Embryonic facial prominence (tissue), 1 donor: ENCODE measurements at regions not wholly inside any gene's neighbourhood (a gene's known extent, or its start where the extent isn't known, plus 50 kb on each side); places are given as distances from the start of the nearest gene placed in this dataset.
"Not testable (repeated sequence)": the region's sequence is repeated elsewhere in the genome, so short reads cannot be mapped to it uniquely, and the experiment has no call there.

Experiments
- DNase-seq: peaks from one replicate; pipeline ENCODE4 v3.0.0-alpha.2; 2016; ENCODE audit errors: extremely low spot score

DNA sequence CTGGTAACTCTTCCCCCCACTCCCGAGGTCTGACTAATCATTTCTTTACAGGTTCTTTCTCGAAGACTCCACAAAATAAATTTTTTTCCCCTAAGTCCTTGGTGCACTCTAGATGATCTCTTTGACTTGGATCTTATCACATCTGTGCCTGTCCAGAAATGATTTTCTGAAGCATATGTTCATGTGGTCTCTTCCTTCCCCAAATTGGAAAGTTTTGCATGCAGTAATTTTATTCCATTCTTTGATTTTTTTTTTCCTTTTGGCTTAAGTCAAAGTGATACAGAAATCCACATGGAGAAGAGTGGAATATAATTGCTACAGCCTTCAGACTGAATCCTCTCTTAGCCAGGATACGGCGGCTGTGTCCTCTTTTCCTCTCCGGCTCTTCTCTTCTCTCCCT lies 213.3 kb downstream of the BMP4 start:
- DNase-seq = no peak

DNA sequence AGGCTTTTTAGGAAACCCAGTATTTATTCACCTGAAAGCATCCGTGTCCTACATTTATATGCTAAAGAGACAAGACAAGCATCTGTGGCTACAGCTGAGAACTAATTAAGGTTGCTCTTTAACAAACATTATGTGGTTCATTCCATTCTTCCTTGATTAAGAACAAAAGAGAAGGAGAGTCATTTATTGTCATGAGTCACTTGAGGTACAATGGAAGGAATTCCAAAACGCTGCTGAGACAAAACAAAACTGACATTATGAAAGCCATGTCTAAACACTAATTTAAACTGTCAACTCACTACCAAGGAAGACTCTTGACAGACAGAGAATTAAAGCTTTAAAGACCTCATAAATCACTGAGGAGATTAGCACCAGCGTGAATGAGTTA lies 214.4 kb downstream of the BMP4 start:
- DNase-seq = no peak

GRCh38 chr14:53741479-53742232 lies 215.0 kb downstream of the BMP4 start:
- DNase-seq = peak; percentile 20

- no peak for DNase-seq
Measured at GRCh38 chr14:53740570-53740969, 216.1 kb downstream of the BMP4 start.

GRCh38 chr14:53735916-53736315 lies 220.7 kb downstream of the BMP4 start:
- DNase-seq = no peak

DNA sequence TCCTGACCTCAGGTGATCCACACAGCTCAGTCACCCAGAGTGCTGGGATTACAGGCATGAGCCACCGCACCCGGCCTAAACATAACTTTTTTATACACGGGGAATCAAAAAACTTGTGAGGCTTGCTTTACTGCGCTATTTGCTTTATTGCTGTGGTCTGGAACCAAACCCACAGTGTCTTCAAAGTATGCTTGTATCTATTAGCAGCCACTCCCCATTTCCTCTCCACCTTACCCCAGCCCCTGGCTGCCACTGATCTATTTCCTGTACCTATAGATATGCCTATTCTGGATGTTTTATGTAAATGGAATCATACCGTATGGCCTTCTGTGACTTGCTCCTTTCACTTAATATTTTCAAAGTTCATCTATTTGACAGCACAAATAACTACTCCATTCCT lies 233.4 kb downstream of the BMP4 start:
- DNase-seq = no peak

GRCh38 chr14:53719536-53719935 lies 237.1 kb downstream of the BMP4 start:
- no peak for DNase-seq

GRCh38 chr14:53716578-53716977 lies 240.0 kb downstream of the BMP4 start:
- DNase-seq = no peak

DNA sequence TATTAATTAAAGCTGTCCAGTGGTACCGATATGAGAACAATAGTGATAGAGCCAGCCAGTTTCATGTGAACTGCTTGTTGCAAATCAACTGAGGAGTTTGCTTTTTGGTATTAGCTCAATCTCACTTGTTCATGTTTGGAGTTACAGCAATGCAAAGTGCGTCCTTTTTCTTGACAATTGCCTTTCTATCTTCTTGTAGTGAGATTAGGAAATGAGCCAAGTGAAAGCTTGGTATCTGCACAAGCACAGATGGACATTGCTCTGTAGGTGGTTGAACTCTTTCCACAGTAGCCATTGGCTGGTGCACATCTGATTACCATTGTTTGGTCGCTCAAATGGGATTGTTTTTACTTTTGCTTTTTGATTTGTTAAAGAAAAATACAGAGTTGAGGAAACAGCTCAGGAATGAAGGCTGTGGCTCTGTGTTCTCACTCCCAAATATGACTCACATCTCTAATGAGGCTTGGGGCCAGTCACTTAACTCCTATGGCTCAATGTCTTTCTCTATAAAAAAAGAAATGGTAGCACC lies 241.4 kb downstream of the BMP4 start:
- no peak for DNase-seq

DNA sequence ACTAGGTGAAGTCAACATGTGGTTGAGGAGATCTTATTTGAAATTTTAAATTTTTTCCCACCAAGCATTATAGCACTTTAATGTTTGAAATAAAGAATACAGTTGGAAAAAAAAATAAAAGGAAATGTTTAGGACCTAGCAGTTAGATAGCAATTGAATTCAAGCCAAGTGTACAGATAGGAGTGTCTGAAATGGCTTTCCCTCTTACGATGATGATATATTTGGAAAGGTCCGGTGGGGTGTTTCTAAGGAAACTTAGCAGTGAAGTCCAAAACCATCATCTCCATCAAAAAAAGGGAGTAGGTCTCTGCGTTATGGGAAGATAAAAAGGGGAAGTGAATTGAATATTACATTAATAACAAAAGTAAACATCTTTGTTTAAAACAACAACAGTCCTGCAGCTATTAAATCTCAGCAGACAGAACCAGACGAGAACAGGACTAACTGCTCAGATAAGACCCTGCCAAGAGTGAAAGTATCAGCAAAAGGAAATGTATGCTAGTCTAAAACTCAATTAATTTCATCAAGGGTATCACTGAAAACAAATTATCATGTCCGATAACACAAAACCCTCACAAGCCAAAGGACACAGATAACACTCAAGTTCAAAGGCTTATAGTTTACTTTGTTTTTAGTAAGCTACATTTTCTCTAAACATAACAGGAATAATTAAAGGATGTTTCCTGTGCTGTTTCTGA lies 242.0 kb downstream of the BMP4 start:
- DNase-seq = no peak

DNA sequence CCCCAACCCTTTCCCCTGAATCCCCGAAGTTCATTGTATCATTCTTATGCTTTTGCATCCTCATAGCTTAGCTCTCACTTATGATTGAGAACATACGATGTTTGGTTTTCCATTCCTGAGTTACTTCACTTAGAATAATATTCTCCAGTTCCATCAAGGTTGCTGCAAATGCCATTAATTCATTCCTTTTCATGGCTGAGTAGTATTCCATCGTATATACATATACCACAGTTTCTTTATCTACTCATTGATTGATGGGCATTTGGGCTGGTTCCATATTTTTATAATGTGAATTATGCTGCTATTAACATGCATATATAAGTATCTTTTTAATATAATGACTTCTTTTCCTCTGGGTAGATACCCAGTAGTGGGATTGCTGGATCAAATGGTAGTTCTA lies 243.7 kb downstream of the BMP4 start:
- not testable (repeated sequence) for DNase-seq

DNA sequence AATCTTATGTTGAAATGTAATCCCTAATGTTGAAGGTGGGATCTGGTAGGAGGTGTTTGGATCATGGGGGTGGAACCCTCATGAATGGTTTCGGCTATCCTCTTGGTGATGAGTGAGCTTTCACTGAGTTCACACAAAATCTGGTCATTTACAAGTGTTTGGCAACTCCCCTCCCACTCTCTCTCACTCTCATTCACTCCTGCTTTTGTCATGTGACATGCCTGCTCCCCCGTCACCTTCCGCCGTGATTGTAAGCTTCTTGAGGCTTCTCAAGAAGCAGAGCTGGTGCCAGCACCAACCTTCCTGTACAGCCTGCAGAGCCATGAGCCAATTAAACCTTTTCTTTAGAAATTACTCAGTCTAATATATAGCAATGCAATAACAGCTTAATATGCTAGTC lies 245.4 kb downstream of the BMP4 start:
- DNase-seq = no peak

GRCh38 chr14:53710615-53711014 lies 246.0 kb downstream of the BMP4 start:
- no peak for DNase-seq

GRCh38 chr14:53709381-53709780 lies 247.2 kb downstream of the BMP4 start:
- DNase-seq = no peak

GRCh38 chr14:53703457-53703856 lies 253.2 kb downstream of the BMP4 start:
- no peak for DNase-seq

DNA sequence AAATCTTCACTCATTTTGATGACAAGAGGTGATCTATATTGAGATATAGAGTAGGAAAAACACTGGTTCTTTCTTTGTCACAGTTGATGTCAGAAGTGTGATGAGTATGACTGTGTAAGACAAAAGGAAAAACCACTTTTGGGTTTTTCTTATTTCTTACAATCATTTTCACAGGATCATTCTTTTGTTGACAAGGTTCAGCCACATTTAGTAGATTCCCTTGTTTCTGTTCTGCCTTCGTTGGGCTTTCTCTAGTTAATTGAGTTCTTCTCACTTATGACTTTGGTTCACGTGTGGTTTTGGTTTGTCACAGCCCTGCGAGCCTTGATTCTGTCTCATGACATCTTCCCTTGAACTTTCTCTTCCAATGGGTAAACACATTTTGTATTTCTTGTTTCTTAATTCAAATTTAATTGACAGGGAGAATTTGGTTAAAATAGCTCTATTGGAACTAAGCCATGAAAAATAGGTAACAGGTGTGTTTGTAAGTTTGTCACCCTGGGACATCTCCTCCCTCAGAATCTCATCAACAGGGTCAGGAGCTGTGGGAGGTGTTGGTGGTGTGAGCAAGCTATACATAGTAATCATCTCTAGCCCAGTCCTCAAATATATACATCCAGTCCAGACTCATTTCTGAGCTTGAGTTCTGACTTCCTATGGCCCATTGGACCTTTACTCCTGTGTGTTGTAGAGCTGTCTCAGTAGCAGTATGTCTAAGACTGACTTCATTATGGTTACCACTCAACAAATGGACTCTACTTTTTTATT lies 255.3 kb downstream of the BMP4 start:
- no peak for DNase-seq

- DNase-seq = no peak
Measured at GRCh38 chr14:53696217-53696965, 260.2 kb downstream of the BMP4 start.

DNA sequence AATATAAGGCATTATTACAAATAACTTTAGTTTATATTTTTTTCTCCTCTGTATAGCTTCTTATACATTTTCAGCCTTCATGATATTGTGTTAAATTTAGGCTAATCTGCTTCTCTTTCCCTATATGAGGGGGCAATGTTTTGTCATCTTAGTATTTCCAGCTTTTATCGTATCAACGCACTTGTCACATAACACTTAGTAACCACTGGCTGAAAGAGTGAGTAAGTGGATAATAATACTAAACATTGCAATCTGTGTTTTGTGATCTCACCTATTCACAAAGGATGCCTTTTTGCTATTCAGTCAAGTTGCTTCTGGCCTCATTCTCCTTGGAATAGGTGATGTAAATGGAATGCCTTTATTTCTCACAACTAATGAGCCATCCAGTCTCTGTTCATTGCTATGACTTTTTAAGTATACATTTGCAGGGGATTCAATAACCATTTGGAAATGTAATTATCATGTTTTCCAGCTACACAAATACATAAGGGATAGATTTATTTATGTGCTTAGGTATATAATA lies 260.9 kb downstream of the BMP4 start:
- no peak for DNase-seq

GRCh38 chr14:53692885-53693284 lies 263.7 kb downstream of the BMP4 start:
- no peak for DNase-seq

DNA sequence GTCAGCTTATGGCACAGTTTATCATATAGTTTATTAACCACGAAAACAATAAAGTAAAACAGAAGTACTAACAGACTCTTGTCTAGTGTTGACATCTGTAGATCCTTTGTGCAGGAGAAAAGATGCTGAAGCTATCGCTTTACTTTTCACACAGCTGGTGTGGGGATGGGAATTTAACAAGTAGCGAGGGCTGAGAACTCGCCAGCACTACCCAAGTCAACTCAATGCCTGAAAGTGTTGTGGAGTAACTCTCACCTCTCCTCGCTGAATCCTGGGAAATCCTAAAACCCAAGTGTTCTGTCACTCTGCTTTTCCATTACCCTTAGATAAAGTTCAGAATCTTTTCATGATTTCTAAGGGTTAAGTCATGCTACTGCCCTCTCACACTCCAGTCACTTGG lies 264.2 kb downstream of the BMP4 start:
- DNase-seq = no peak

GRCh38 chr14:53683229-53683628 lies 273.4 kb downstream of the BMP4 start:
- no peak for DNase-seq

DNA sequence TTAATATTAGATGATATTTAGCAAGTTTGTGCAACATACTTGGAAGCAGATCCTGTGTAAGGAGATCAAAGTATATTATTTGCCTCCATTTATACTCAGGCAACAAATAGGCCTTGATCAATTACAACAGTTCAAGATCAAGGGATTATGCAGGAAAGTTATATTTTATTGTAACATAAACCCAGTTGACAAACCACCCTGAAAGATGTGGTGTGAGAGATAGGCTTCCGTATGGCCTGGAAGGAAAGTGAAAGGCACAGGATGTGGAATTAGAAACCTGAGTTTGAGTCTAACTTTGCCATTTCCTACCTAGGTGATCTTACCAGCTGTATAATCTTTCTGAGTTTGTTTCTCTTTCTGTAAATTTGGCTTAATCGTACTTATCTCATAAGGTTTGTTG lies 284.1 kb downstream of the BMP4 start:
- DNase-seq = no peak
